MM.1S (cell line): ENCODE measurements at regions not wholly inside any gene's neighbourhood (a gene's known extent, or its start where the extent isn't known, plus 50 kb on each side); places are given as distances from the start of the nearest gene placed in this dataset.

ENCODE experiments used
- EZH2 ChIP-seq: fragments of 300-600 bp; sonication (generic); optimal IDR thresholded peaks from 2 replicates; pipeline ENCODE3; 2017; ENCODE audit warnings: low read depth, mild to moderate bottlenecking, antibody characterized with exemption, low read length, mixed read lengths
- TF ChIP-seq, protein P1 (sequence below): fragments of 300-600 bp; sonication (generic); IDR thresholded peaks from 2 replicates; pipeline ENCODE4 v1.5.1; 2016; ENCODE audit warnings: antibody characterized with exemption, low read length, mixed read lengths

DNA sequence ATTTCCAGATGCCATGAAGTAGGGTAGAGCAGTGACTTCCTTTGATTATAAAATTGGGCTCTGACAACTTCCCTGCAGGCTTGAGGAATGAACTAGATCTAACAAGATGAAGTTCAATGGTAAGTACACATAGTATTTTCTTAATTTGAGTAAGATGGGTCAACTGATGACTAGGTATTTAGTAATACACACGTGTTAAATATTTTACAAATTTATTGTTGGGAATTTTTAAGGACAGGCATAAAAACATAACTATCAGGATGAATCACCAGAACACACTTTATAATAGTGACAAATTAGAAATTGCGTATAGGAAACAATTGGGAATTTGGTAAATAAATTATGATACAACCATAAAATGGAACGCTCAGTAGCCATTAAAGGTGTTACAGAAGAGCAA lies 762.4 kb upstream of the SLC35B3 start:
- TF ChIP-seq, protein P1, sequence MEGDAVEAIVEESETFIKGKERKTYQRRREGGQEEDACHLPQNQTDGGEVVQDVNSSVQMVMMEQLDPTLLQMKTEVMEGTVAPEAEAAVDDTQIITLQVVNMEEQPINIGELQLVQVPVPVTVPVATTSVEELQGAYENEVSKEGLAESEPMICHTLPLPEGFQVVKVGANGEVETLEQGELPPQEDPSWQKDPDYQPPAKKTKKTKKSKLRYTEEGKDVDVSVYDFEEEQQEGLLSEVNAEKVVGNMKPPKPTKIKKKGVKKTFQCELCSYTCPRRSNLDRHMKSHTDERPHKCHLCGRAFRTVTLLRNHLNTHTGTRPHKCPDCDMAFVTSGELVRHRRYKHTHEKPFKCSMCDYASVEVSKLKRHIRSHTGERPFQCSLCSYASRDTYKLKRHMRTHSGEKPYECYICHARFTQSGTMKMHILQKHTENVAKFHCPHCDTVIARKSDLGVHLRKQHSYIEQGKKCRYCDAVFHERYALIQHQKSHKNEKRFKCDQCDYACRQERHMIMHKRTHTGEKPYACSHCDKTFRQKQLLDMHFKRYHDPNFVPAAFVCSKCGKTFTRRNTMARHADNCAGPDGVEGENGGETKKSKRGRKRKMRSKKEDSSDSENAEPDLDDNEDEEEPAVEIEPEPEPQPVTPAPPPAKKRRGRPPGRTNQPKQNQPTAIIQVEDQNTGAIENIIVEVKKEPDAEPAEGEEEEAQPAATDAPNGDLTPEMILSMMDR: no peak
- TF ChIP-seq EZH2: no peak
